ENCODE measurements at regions not wholly inside any gene's neighbourhood (a gene's known extent, or its start where the extent isn't known, plus 50 kb on each side); places are given as distances from the start of the nearest gene placed in this dataset.

DNA sequence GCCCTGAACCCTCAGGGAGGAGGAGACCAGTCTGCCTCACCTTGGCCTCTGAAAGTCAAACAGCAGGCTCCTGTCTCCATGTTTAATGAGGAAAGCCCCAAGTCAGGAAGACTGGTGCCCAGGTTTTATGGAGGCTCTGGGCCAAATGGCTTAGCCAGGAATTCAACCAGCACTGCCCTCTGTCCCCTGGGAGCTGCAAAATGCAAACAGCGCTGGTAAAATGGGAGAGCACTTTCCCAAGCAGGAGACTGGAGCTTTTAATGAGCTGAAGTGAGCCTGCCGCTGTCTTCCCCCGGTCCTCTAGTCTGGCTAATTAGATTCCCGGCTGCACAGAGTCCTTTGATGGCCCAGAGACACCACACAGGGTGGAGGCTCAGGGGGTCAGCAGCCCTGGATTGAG, 276.0 kb upstream of the TRIB2 start:
- Histone ChIP-seq H3K4me3 (no peak overlapping the region), H3K27ac (no peak overlapping the region), H3K36me3 (no peaks in the 10 kb centered on the region), H3K4me1 (replicated peaks) (no peaks in the 10 kb centered on the region), H3K27me3 (replicated peaks; ENCODE audit: insufficient read depth) (no peaks in the 10 kb centered on the region), H3K9me3 (no peaks in the 10 kb centered on the region)
- DNase-seq (ENCODE audit: low spot score), result no peak
- intact Hi-C loops (cut with DNase I), result no loop called here
- WGBS, result 65% methylated on average over 4 of the region's 4 CpGs
- TF ChIP-seq, protein P1, sequence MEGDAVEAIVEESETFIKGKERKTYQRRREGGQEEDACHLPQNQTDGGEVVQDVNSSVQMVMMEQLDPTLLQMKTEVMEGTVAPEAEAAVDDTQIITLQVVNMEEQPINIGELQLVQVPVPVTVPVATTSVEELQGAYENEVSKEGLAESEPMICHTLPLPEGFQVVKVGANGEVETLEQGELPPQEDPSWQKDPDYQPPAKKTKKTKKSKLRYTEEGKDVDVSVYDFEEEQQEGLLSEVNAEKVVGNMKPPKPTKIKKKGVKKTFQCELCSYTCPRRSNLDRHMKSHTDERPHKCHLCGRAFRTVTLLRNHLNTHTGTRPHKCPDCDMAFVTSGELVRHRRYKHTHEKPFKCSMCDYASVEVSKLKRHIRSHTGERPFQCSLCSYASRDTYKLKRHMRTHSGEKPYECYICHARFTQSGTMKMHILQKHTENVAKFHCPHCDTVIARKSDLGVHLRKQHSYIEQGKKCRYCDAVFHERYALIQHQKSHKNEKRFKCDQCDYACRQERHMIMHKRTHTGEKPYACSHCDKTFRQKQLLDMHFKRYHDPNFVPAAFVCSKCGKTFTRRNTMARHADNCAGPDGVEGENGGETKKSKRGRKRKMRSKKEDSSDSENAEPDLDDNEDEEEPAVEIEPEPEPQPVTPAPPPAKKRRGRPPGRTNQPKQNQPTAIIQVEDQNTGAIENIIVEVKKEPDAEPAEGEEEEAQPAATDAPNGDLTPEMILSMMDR (IDR thresholded peaks at IDR 0.05), result no peak
- no peak for TF ChIP-seq POLR2AphosphoS5 (IDR thresholded peaks at IDR 0.05)
- TF ChIP-seq POLR2A (IDR thresholded peaks at IDR 0.05), result no peak

DNA sequence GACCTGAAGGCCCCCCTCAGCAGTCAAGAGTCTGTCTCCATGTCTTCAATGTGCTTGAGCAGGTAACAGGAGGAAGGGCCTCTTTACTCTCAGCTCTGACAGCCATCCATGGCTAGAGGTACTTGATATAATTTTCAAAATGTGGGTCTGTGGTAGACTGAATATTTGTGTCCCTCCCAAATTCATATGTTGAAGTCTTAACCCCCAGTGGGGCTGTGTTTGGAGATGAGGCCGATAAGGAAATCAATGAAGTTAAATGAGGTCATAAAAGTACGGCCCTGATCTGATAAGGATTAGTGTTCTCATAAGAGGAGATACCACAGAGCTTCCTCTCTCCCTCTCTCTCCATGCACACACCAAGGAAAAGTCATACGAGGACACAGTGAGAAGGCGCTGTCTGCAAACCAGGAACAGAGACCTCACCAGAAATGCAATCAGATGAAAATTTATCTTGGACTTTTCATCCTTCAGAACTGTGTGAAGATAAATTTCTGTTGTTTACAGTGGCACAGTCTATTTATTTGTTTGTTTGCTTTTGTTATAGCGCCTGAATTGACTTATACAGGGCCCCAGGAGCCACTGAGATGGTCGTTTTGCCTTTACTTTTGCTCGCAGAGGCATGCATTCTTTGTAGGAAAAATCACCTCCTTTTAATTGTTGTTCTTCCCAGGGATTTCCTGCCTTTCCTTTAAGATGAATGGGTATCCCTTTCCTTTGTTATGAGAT, 274.8 kb upstream of the TRIB2 start:
- 53% methylated on average over 7 of the region's 7 CpGs for WGBS
- H3K4me1 ChIP-seq (replicated peaks), result no peaks in the 10 kb centered on the region
- no peak overlapping the region for H3K4me3 ChIP-seq
- H3K9me3 ChIP-seq, result no peaks in the 10 kb centered on the region
- no peak for DNase-seq (ENCODE audit: low spot score)
- no peaks in the 10 kb centered on the region for H3K27me3 ChIP-seq (replicated peaks; ENCODE audit: insufficient read depth)
- H3K27ac ChIP-seq, result no peak overlapping the region
- intact Hi-C loops (cut with DNase I), result no loop called here
- TF ChIP-seq POLR2A (IDR thresholded peaks at IDR 0.05) (no peak), POLR2AphosphoS5 (IDR thresholded peaks at IDR 0.05) (no peak)
- TF ChIP-seq, protein P1 (IDR thresholded peaks at IDR 0.05), result no peak
- H3K36me3 ChIP-seq, result no peaks in the 10 kb centered on the region

- Histone ChIP-seq H3K4me3 (no peak overlapping the region), H3K9me3 (no peaks in the 10 kb centered on the region), H3K36me3 (no peaks in the 10 kb centered on the region), H3K27ac (no peak overlapping the region), H3K4me1 (replicated peaks) (no peaks in the 10 kb centered on the region), H3K27me3 (replicated peaks; ENCODE audit: insufficient read depth) (no peaks in the 10 kb centered on the region)
- TF ChIP-seq, protein P1 (IDR thresholded peaks at IDR 0.05), result no peak
- TF ChIP-seq POLR2AphosphoS5 (IDR thresholded peaks at IDR 0.05) (no peak), POLR2A (IDR thresholded peaks at IDR 0.05) (no peak)
- intact Hi-C loops (cut with DNase I), result no loop called here
- 70% methylated on average over 2 of the region's 2 CpGs for WGBS
- no peak for DNase-seq (ENCODE audit: low spot score)
These were observed 274.3 kb upstream of the TRIB2 start for GRCh38 chr2:12442476-12442847.

GRCh38 chr2:12448846-12449505, 267.8 kb upstream of the TRIB2 start:
- intact Hi-C loops (cut with DNase I), result no loop called here
- no peaks in the 10 kb centered on the region for H3K9me3 ChIP-seq
- H3K4me1 ChIP-seq (replicated peaks), result no peaks in the 10 kb centered on the region
- no peak for DNase-seq (ENCODE audit: low spot score)
- 87% methylated on average over 4 of the region's 4 CpGs for WGBS
- TF ChIP-seq, protein P1 (IDR thresholded peaks at IDR 0.05), result no peak
- TF ChIP-seq POLR2A (IDR thresholded peaks at IDR 0.05), result no peak
- no peak for TF ChIP-seq POLR2AphosphoS5 (IDR thresholded peaks at IDR 0.05)
- no peaks in the 10 kb centered on the region for H3K27me3 ChIP-seq (replicated peaks; ENCODE audit: insufficient read depth)
- H3K4me3 ChIP-seq, result no peak overlapping the region
- no peak overlapping the region for H3K27ac ChIP-seq
- H3K36me3 ChIP-seq, result no peaks in the 10 kb centered on the region

DNA sequence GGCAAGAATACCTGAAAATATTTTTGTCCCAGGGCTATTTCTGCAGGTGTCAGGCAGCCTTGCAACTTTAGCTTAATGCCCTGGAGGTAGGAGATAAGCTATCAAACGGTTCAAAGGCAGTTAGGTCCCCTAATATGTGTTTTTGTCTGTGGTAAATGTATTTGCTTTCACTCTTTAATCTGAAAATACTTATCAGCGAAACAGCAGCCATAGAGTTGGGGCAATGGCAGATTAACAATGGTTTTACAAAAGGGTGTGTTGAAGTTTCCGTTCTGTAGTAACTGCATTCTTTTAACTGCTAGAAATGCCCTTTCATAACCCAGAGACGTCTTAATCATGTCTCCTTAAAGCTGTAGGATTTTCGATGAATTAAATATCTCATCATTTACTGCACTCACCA, 265.0 kb upstream of the TRIB2 start:
- no peaks in the 10 kb centered on the region for H3K36me3 ChIP-seq
- H3K4me3 ChIP-seq, result no peak overlapping the region
- H3K9me3 ChIP-seq, result no peaks in the 10 kb centered on the region
- DNase-seq (ENCODE audit: low spot score), result no peak
- no peaks in the 10 kb centered on the region for H3K4me1 ChIP-seq (replicated peaks)
- WGBS, result 31% methylated on average over 5 of the region's 5 CpGs
- intact Hi-C loops (cut with DNase I), result loop anchor here (10.0 kb wide), 1 partner anchor 233 kb away; no protein-coding TSS in a partner anchor
- TF ChIP-seq POLR2AphosphoS5 (IDR thresholded peaks at IDR 0.05), result no peak
- TF ChIP-seq, protein P1 (IDR thresholded peaks at IDR 0.05), result no peak
- TF ChIP-seq POLR2A (IDR thresholded peaks at IDR 0.05), result no peak
- no peak overlapping the region for H3K27ac ChIP-seq
- H3K27me3 ChIP-seq (replicated peaks; ENCODE audit: insufficient read depth), result no peaks in the 10 kb centered on the region
